ENCODE measurements at regions not wholly inside any gene's neighbourhood (a gene's known extent, or its start where the extent isn't known, plus 50 kb on each side); places are given as distances from the start of the nearest gene placed in this dataset.

DNA sequence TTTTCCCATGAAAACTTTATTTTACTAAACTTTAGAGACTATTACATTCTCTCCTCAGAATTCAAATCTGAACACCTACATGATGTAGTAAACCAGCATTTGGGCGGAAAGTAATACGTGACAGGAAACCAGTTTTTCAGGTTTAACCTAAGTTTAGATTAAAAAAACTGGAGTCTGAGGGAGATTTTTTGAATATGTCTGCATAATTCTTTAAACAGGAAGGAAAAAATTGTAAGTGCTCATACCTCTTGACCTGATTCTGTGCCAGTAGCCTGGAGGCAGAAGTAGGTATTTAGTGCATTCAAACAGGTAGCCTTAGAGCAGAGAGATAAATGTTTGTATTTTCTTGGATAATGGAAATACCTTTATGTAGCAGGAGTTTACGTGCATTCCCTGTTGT lies 224.3 kb downstream of the MDFIC start:
- Histone ChIP-seq H3K27ac (ENCODE audit: low read length) (no peak overlapping the region), H3K4me2 (ENCODE audit: low read length) (no peak overlapping the region), H4K20me1 (ENCODE audit: insufficient read depth) (no peaks in the 10 kb centered on the region), H3K27me3 (ENCODE audit: insufficient read depth, low read depth, low read length) (no peaks in the 10 kb centered on the region), H3K79me2 (replicated peaks; ENCODE audit: insufficient read depth, low read length) (no peaks in the 10 kb centered on the region), H3K9me2 (ENCODE audit: insufficient read depth, low read length) (no peaks in the 10 kb centered on the region), H3K4me3 (ENCODE audit: low read length) (no peak overlapping the region), H3K9me3 (ENCODE audit: low read length) (no peaks in the 10 kb centered on the region), H2AFZ (ENCODE audit: low read depth, low read length) (no peak overlapping the region), H3K9ac (ENCODE audit: low read length) (no peak overlapping the region), H3F3A (ENCODE audit: insufficient read depth, low read length, poor library complexity, severe bottlenecking) (no peaks in the 10 kb centered on the region), H3K36me3 (ENCODE audit: insufficient read depth, low read length) (no peaks in the 10 kb centered on the region)
- TF ChIP-seq MXI1 (conservative IDR thresholded peaks at IDR 0.05; ENCODE audit: poor library complexity, severe bottlenecking) (no peak), RAD21 (conservative IDR thresholded peaks at IDR 0.05) (no peak), REST (IDR thresholded peaks at IDR 0.05; ENCODE audit: borderline replicate concordance) (no peak), CTCF (IDR thresholded peaks at IDR 0.05; ENCODE audit: poor library complexity, severe bottlenecking) (no peak), SMC3 (conservative IDR thresholded peaks at IDR 0.05; ENCODE audit: poor library complexity) (no peak)

- no peak overlapping the region for H2AFZ ChIP-seq (ENCODE audit: low read depth, low read length)
- no peaks in the 10 kb centered on the region for H3K27me3 ChIP-seq (ENCODE audit: insufficient read depth, low read depth, low read length)
- H3F3A ChIP-seq (ENCODE audit: insufficient read depth, low read length, poor library complexity, severe bottlenecking), result no peaks in the 10 kb centered on the region
- no peak overlapping the region for H3K4me2 ChIP-seq (ENCODE audit: low read length)
- no peaks in the 10 kb centered on the region for H3K79me2 ChIP-seq (replicated peaks; ENCODE audit: insufficient read depth, low read length)
- no peaks in the 10 kb centered on the region for H4K20me1 ChIP-seq (ENCODE audit: insufficient read depth)
- no peak overlapping the region for H3K9ac ChIP-seq (ENCODE audit: low read length)
- no peak overlapping the region for H3K4me3 ChIP-seq (ENCODE audit: low read length)
- no peak for TF ChIP-seq REST (IDR thresholded peaks at IDR 0.05; ENCODE audit: borderline replicate concordance)
- TF ChIP-seq RAD21 (conservative IDR thresholded peaks at IDR 0.05), result no peak
- no peak for TF ChIP-seq SMC3 (conservative IDR thresholded peaks at IDR 0.05; ENCODE audit: poor library complexity)
- no peak for TF ChIP-seq EP300 (conservative IDR thresholded peaks at IDR 0.05; ENCODE audit: poor library complexity, severe bottlenecking)
- TF ChIP-seq POLR2AphosphoS5 (IDR thresholded peaks at IDR 0.05), result no peak
- no peak for TF ChIP-seq EZH2 (IDR thresholded peaks at IDR 0.05; ENCODE audit: borderline replicate concordance, insufficient read depth, low read length, poor library complexity, severe bottlenecking)
- no peaks in the 10 kb centered on the region for H3K9me3 ChIP-seq (ENCODE audit: low read length)
- H3K9me2 ChIP-seq (ENCODE audit: insufficient read depth, low read length), result no peaks in the 10 kb centered on the region
- no peak overlapping the region for H3K27ac ChIP-seq (ENCODE audit: low read length)
- no peaks in the 10 kb centered on the region for H3K36me3 ChIP-seq (ENCODE audit: insufficient read depth, low read length)
Measured at GRCh38 chr7:115145512-115145911, 223.6 kb downstream of the MDFIC start.

Data from neural cell (in vitro differentiated cells).